GM12891 (cell line): ENCODE measurements at regions not wholly inside any gene's neighbourhood (a gene's known extent, or its start where the extent isn't known, plus 50 kb on each side); places are given as distances from the start of the nearest gene placed in this dataset.

Experiments used
- POLR2A ChIP-seq: IDR thresholded peaks from 2 replicates; pipeline ENCODE4 v1.6.1; 2011; ENCODE audit warnings: low read depth, low read length, control low read depth
- POLR2AphosphoS5 ChIP-seq: IDR thresholded peaks from 2 replicates; pipeline ENCODE4 v1.6.1; 2011; ENCODE audit warnings: low read depth, low read length, control low read depth
- TAF1 ChIP-seq: IDR thresholded peaks from 2 replicates; pipeline ENCODE4 v1.6.1; 2011; ENCODE audit warnings: low read depth, low read length, control low read depth

DNA sequence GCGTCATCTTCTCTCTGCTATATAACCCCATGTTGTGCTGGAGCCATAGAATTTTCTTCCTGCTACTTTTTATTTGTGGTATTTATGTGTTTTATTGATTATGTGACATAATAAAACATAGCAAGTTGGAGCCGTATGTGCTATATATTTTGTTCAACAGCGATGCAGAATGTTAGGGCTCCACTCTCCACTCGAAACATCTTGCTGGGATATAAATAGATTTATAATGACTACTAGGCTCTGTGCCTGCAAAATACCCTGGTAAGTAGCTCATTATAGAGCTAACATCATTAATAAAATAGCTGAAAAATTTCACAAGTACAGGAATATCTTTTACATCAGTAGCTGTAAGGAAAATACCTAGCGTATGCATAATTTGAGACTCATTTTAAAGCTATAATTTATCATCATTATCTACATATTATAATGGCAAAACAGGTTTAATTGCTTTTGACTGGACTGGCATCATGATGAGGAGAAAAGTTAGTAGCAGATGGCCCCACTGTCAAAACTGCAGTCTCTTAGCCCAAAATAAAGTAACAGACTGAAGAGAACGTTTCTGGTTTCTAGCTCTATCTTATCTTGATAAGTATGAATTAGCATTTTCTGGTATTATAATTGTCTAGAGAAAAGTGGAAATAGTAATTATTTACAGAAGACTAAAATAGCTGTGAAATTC lies 263.0 kb downstream of the NEDD1 start:
- TF ChIP-seq POLR2A (no peak), TAF1 (no peak), POLR2AphosphoS5 (no peak)
